BLaER1 (cell line): ENCODE measurements at regions not wholly inside any gene's neighbourhood (a gene's known extent, or its start where the extent isn't known, plus 50 kb on each side); places are given as distances from the start of the nearest gene placed in this dataset.

Experiments
- H3K27ac ChIP-seq: shearing (Covaris generic); formaldehyde crosslinking; 2 replicates; pipeline ENCODE4 v1.8.1; 2022
- H3K27me3 ChIP-seq: shearing (Covaris generic); formaldehyde crosslinking; 2 replicates; pipeline ENCODE4 v1.8.1; 2022
- H3K36me3 ChIP-seq: shearing (Covaris generic); formaldehyde crosslinking; 2 replicates; pipeline ENCODE4 v1.8.1; 2022
- H3K4me1 ChIP-seq: shearing (Covaris generic); formaldehyde crosslinking; 2 replicates; pipeline ENCODE4 v1.8.1; 2022
- H3K4me2 ChIP-seq: shearing (Covaris generic); formaldehyde crosslinking; 2 replicates; pipeline ENCODE4 v1.8.1; 2022
- H3K4me3 ChIP-seq: shearing (Covaris generic); formaldehyde crosslinking; 2 replicates; pipeline ENCODE4 v1.8.1; 2022
- H3K9ac ChIP-seq: shearing (Covaris generic); formaldehyde crosslinking; 2 replicates; pipeline ENCODE4 v1.8.1; 2022
- H3K9me3 ChIP-seq: shearing (Covaris generic); formaldehyde crosslinking; 2 replicates; pipeline ENCODE4 v1.8.1; 2022
- H4K20me1 ChIP-seq: shearing (Covaris generic); formaldehyde crosslinking; 2 replicates; pipeline ENCODE4 v1.8.1; 2022
- Cebpa-rat ChIP-seq: shearing (Covaris generic); IDR thresholded peaks from 2 replicates; pipeline ENCODE4 v1.8.1; 2022

DNA sequence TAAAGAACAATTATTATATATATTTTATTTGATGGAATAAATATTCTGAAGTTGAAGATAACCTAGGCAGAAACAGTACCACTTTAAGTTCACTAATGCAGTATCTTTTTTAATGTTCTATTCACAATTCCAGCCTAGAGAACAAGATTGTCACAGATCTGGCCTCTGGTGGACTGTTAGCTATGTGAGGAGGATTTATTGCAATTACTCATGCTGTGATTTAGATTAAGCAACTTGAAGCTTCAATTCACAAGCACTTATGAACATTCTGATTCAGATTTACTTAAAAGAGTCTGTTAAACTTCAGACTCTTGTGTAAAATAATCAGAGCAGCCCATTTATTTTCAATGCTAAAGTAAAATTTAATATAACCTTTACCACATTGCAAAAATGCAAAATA lies 1489.8 kb downstream of the STIM2 start:
- no peaks in the 10 kb centered on the region for H3K36me3 ChIP-seq
- H3K4me3 ChIP-seq, result no peak overlapping the region
- no peak for TF ChIP-seq Cebpa-rat
- H4K20me1 ChIP-seq, result no peaks in the 10 kb centered on the region
- H3K27me3 ChIP-seq, result no peaks in the 10 kb centered on the region
- H3K4me1 ChIP-seq, result no peaks in the 10 kb centered on the region
- no peak overlapping the region for H3K27ac ChIP-seq
- no peak overlapping the region for H3K4me2 ChIP-seq
- no peaks in the 10 kb centered on the region for H3K9me3 ChIP-seq
- no peak overlapping the region for H3K9ac ChIP-seq

DNA sequence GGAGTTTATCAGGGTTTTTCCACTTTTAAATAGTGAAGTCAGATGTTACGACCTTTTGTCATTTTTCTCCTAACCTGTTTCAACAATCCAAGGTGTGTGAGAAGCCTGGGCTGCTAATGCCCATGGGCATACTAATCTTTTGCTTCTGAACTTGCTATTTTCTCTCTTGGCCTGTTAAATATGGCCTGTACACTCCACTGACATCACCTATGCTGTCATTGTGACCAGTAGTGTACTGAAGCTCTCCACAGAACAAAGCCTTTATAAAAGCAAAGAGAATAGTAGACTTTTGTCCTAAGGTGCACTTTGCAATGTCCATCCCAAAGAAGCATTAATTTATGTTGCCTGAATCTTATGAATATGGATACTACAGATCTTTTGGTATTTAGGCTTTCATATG lies 1490.5 kb downstream of the STIM2 start:
- Histone ChIP-seq H4K20me1 (no peaks in the 10 kb centered on the region), H3K4me2 (no peak overlapping the region), H3K4me1 (no peaks in the 10 kb centered on the region), H3K4me3 (no peak overlapping the region), H3K9me3 (no peaks in the 10 kb centered on the region), H3K27ac (no peak overlapping the region), H3K9ac (no peak overlapping the region), H3K36me3 (no peaks in the 10 kb centered on the region), H3K27me3 (no peaks in the 10 kb centered on the region)
- no peak for TF ChIP-seq Cebpa-rat

DNA sequence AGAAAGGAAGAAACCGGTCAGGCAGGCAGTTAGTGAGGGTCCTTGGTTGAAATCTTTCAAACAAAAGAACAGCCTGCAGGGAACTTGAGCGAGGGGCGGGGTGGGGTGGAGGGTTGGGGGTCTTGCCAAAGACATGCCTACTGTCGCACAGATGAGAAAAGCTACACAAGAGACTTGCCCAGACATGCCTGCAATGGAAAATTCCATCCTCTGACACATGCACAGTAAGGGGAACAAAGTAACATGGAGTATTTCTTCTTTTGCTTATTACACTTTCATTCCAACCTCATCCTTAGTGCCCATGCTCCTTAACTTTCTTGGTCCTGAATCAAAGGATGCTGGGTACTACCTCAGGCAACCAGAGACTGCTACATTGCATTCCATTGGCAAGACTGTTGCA lies 1491.2 kb downstream of the STIM2 start:
- TF ChIP-seq Cebpa-rat, result no peak
- no peaks in the 10 kb centered on the region for H3K36me3 ChIP-seq
- no peak overlapping the region for H3K9ac ChIP-seq
- no peaks in the 10 kb centered on the region for H3K9me3 ChIP-seq
- H3K4me3 ChIP-seq, result no peak overlapping the region
- H3K4me2 ChIP-seq, result no peak overlapping the region
- H3K27me3 ChIP-seq, result no peaks in the 10 kb centered on the region
- H3K27ac ChIP-seq, result no peak overlapping the region
- H3K4me1 ChIP-seq, result no peaks in the 10 kb centered on the region
- H4K20me1 ChIP-seq, result no peaks in the 10 kb centered on the region

DNA sequence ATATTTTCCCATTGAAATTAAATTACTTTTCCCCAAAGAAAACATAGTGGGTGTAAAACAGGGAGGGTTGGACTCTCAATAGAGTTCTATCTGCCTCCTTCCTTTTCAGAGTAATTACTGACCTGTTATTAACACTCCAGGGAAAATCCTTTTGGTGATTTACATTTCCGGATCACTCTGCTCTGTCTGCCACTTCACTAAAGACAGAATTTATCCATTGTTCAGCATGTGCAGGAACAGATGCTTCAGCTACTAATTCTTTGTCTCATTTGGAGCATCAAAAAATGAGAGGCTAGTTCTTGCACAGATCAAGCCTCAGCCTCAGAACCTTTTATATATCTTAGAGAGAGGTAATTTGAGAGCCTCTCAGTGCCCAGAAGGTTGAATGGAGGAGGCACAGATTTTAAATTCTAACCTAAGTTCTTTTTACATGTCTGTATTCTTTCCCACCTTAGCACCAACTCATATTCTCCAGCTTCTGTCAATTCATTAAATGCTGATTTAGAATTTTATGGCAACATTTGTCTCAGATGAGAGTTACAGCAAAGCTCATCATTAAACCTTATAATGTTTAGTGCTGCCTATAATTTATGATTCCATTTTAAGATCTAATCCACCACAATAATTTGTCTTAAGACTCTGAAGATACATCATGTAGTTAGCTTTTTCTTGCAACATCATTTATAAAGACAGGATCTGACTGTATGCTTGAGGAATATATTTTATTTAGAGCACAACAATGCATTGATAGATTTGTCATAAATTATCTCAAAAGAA lies 1494.4 kb downstream of the STIM2 start:
- Histone ChIP-seq H3K4me1 (no peaks in the 10 kb centered on the region), H4K20me1 (no peaks in the 10 kb centered on the region), H3K27me3 (no peaks in the 10 kb centered on the region), H3K9me3 (no peaks in the 10 kb centered on the region), H3K4me3 (no peak overlapping the region), H3K27ac (no peak overlapping the region), H3K9ac (no peak overlapping the region), H3K4me2 (no peak overlapping the region), H3K36me3 (no peaks in the 10 kb centered on the region)
- TF ChIP-seq Cebpa-rat, result no peak

DNA sequence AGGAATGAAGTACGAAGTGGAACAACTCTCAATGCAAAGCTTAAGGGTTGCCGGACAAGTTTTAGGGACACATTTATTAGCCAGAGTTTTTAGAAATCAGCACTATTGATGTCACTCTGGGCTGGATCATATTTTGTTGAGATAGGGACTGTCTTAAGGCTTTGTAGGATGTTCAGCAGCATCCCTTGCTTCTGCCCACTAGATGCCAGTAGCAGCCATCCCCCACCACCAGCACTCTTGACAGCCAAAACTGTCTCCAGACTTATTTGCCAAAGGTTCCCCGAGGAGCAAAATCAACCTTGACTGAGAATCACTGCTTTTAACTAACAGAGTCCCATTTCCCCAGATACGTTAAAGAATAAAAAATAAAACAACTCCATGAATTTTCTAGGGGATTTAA lies 1497.3 kb downstream of the STIM2 start:
- Histone ChIP-seq H3K27ac (no peak overlapping the region), H3K4me2 (no peak overlapping the region), H3K9me3 (no peaks in the 10 kb centered on the region)

DNA sequence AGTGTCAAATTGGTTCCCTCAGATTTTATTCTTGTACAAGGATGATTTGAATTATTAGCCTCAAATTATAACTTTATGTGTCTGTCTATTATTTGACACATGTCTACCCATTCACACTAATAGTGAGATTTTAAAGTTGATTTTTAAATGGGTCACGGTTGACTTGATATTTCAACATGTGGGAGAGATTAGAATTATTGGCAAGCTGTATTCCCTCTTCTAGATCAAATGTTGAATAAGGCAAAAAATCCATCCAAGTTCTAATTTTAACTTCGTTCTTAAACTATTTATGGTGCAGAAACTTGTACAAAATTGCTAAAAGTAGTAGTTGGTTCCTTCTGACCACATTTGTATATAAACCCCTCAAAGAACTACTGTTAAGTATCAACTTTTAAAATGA lies 1498.0 kb downstream of the STIM2 start:
- Histone ChIP-seq H4K20me1 (no peaks in the 10 kb centered on the region), H3K4me1 (no peaks in the 10 kb centered on the region), H3K27ac (no peak overlapping the region), H3K9me3 (no peaks in the 10 kb centered on the region), H3K4me3 (no peak overlapping the region), H3K4me2 (no peak overlapping the region), H3K9ac (no peak overlapping the region), H3K36me3 (no peaks in the 10 kb centered on the region), H3K27me3 (no peaks in the 10 kb centered on the region)
- TF ChIP-seq Cebpa-rat, result no peak

More for the DNA sequence above, 1497.3 kb downstream of the STIM2 start:
- Histone ChIP-seq H3K4me3 (no peak overlapping the region), H3K36me3 (no peaks in the 10 kb centered on the region), H3K4me1 (no peaks in the 10 kb centered on the region), H3K27me3 (no peaks in the 10 kb centered on the region), H4K20me1 (no peaks in the 10 kb centered on the region), H3K9ac (no peak overlapping the region)
- no peak for TF ChIP-seq Cebpa-rat

DNA sequence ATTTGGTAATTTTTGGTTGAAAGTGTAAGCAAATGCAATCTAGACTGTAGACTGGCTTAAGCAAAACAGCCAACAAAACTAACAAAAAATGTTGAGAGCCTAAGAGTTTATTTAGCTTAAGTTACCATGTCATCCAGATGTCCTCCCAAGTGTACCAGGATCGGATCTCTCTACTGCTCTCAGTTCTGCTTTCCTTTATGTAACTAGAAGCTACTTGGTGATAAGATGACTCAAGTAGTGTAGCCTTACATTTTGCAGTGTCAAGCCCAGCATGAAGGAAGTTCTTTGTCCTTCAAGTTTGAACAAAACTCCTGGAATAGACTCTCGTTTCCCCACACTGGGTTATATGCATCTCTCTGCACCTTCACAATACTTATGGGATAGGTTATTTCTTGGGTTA lies 1500.0 kb downstream of the STIM2 start:
- H3K9me3 ChIP-seq, result no peaks in the 10 kb centered on the region
- no peaks in the 10 kb centered on the region for H3K4me1 ChIP-seq
- no peak overlapping the region for H3K27ac ChIP-seq

DNA sequence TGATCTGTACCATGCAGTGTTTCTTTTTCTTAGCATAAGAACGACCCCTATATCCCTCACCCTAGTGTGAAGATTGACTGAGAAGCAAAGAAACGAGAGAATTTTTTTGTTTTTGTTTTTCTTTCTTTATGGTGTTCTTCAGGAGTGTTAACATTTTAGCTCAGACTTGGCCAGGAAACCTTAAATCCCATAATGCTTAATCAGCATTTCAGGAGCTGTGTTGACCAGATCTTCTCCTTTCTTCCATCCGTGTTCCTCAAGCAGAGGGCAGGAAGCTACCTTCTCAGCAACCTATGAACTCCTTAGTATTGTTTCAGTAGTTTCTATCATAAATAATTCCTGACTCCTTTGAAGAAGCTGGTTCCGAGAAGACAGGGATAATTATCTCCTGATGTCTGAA lies 1501.5 kb downstream of the STIM2 start:
- TF ChIP-seq Cebpa-rat, result no peak
- H3K4me3 ChIP-seq, result no peak overlapping the region
- H3K27me3 ChIP-seq, result no peaks in the 10 kb centered on the region
- no peaks in the 10 kb centered on the region for H3K36me3 ChIP-seq
- no peaks in the 10 kb centered on the region for H3K9me3 ChIP-seq
- no peak overlapping the region for H3K4me2 ChIP-seq
- no peak overlapping the region for H3K27ac ChIP-seq
- H3K4me1 ChIP-seq, result no peaks in the 10 kb centered on the region
- H3K9ac ChIP-seq, result no peak overlapping the region
- H4K20me1 ChIP-seq, result no peaks in the 10 kb centered on the region

More for the DNA sequence above, 1500.0 kb downstream of the STIM2 start:
- no peak overlapping the region for H3K4me3 ChIP-seq
- no peak overlapping the region for H3K9ac ChIP-seq
- no peaks in the 10 kb centered on the region for H3K36me3 ChIP-seq
- no peak for TF ChIP-seq Cebpa-rat
- H3K27me3 ChIP-seq, result no peaks in the 10 kb centered on the region
- no peak overlapping the region for H3K4me2 ChIP-seq
- no peaks in the 10 kb centered on the region for H4K20me1 ChIP-seq

DNA sequence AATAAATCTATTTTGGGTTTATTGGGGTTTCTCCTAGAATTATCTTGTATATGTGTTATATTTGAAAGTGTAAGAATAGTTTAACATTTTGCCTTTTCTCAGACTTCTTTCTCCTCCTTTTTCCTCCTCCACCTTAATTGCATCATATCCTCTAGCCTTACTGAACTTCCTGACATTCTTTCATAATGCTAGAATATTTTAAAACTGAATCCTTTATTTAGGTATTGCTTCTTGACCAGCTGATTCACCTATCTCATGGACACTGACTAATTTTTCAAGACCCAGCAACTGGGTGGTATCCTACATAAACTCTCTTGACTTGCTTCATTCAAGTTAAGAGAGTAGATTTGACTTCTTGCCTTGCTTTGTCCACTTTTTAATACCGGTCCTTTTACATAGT lies 1508.9 kb downstream of the STIM2 start:
- Histone ChIP-seq H3K9me3 (no peaks in the 10 kb centered on the region), H3K27me3 (no peaks in the 10 kb centered on the region), H3K4me1 (no peaks in the 10 kb centered on the region), H3K4me3 (no peak overlapping the region), H3K27ac (no peak overlapping the region), H3K9ac (no peak overlapping the region), H3K36me3 (no peaks in the 10 kb centered on the region), H3K4me2 (no peak overlapping the region), H4K20me1 (no peaks in the 10 kb centered on the region)
- TF ChIP-seq Cebpa-rat, result no peak

DNA sequence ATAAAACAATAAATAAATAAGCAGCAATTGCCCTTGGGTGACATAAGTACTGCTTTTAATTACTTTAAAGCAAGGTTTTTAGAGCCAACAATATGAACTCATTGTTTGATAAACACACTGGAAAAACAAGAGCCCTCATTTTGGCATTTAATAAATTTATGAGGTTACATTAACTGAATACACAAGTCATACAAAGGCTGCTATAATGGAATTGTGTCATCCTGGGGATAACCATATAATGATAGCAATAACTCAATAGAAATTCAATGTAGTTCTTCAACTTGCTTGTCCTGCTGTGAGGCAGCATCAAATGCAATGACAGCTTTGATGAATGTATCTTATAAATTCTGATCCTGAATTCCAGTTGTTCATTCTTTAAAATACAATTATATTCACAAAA lies 1512.5 kb downstream of the STIM2 start:
- Histone ChIP-seq H3K27me3 (no peaks in the 10 kb centered on the region), H3K9me3 (no peaks in the 10 kb centered on the region), H3K9ac (no peak overlapping the region), H3K4me3 (no peak overlapping the region), H3K36me3 (no peaks in the 10 kb centered on the region), H4K20me1 (no peaks in the 10 kb centered on the region), H3K4me2 (no peak overlapping the region), H3K27ac (no peak overlapping the region), H3K4me1 (no peaks in the 10 kb centered on the region)
- TF ChIP-seq Cebpa-rat, result no peak

DNA sequence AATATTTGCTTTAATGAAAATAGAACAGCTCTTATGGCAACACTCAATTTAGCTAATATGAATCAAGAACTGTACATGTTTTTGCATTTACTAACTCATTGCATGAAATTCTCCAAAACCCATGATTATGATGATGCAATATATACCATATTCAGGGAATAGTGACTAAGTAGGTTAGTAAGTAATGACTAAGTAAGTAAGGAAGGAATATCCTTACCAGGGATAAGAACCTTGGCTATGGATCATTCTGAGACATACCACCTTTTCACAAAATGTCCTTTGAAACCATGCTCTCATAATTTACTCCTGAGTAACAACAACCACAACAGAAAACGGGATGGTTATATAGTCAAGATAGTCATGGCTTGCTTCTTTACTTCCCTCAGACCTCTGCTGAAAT lies 1513.0 kb downstream of the STIM2 start:
- no peak for TF ChIP-seq Cebpa-rat

More for the DNA sequence above, 1513.0 kb downstream of the STIM2 start:
- H3K4me2 ChIP-seq, result no peak overlapping the region
- H3K27ac ChIP-seq, result no peak overlapping the region
- no peak overlapping the region for H3K4me3 ChIP-seq
- no peaks in the 10 kb centered on the region for H3K36me3 ChIP-seq
- H3K9me3 ChIP-seq, result no peaks in the 10 kb centered on the region
- H3K27me3 ChIP-seq, result no peaks in the 10 kb centered on the region
- no peaks in the 10 kb centered on the region for H3K4me1 ChIP-seq
- no peaks in the 10 kb centered on the region for H4K20me1 ChIP-seq
- H3K9ac ChIP-seq, result no peak overlapping the region
